ENCODE measurements at regions not wholly inside any gene's neighbourhood (a gene's known extent, or its start where the extent isn't known, plus 50 kb on each side); places are given as distances from the start of the nearest gene placed in this dataset.

- no peak for TF ChIP-seq CTCF (IDR thresholded peaks at IDR 0.05; ENCODE audit: extremely low read depth, insufficient read depth, missing control alignments)
- DNase-seq (ENCODE audit: low spot score): no peak
- in situ Hi-C loops (cut with MboI; ENCODE audit: low pct_unique_long_range_greater_than_20kb, low sequenced_read_pairs, unreplicated experiment): no loop called here
These were observed 265.0 kb upstream of the GJE1 start for GRCh38 chr6:141867767-141868166.

- in situ Hi-C loops (cut with MboI; ENCODE audit: low pct_unique_long_range_greater_than_20kb, low sequenced_read_pairs, unreplicated experiment): no loop called here
- no peak for DNase-seq (ENCODE audit: low spot score)
- no peak for TF ChIP-seq CTCF (IDR thresholded peaks at IDR 0.05; ENCODE audit: extremely low read depth, insufficient read depth, missing control alignments)
These were observed 265.8 kb upstream of the GJE1 start for GRCh38 chr6:141866731-141867497.

- no peak for TF ChIP-seq CTCF (IDR thresholded peaks at IDR 0.05; ENCODE audit: extremely low read depth, insufficient read depth, missing control alignments)
- in situ Hi-C loops (cut with MboI; ENCODE audit: low pct_unique_long_range_greater_than_20kb, low sequenced_read_pairs, unreplicated experiment): no loop called here
- no peak for DNase-seq (ENCODE audit: low spot score)
These were observed 281.7 kb upstream of the GJE1 start for GRCh38 chr6:141851063-141851462.

GRCh38 chr6:141848029-141848890 is 284.5 kb upstream of the GJE1 start:
- TF ChIP-seq CTCF (IDR thresholded peaks at IDR 0.05; ENCODE audit: extremely low read depth, insufficient read depth, missing control alignments): no peak
- in situ Hi-C loops (cut with MboI; ENCODE audit: low pct_unique_long_range_greater_than_20kb, low sequenced_read_pairs, unreplicated experiment): no loop called here

GRCh38 chr6:141846639-141847038 is 286.1 kb upstream of the GJE1 start:
- no peak for DNase-seq (ENCODE audit: low spot score)
- in situ Hi-C loops (cut with MboI; ENCODE audit: low pct_unique_long_range_greater_than_20kb, low sequenced_read_pairs, unreplicated experiment): no loop called here
- TF ChIP-seq CTCF (IDR thresholded peaks at IDR 0.05; ENCODE audit: extremely low read depth, insufficient read depth, missing control alignments): no peak

More at GRCh38 chr6:141848029-141848890, 284.5 kb upstream of the GJE1 start:
- no peak for DNase-seq (ENCODE audit: low spot score)

- TF ChIP-seq CTCF (IDR thresholded peaks at IDR 0.05; ENCODE audit: extremely low read depth, insufficient read depth, missing control alignments): no peak
- DNase-seq (ENCODE audit: low spot score): no peak
- in situ Hi-C loops (cut with MboI; ENCODE audit: low pct_unique_long_range_greater_than_20kb, low sequenced_read_pairs, unreplicated experiment): no loop called here
These were observed 289.4 kb upstream of the GJE1 start for GRCh38 chr6:141843178-141843834.
